ENCODE measurements at regions not wholly inside any gene's neighbourhood (a gene's known extent, or its start where the extent isn't known, plus 50 kb on each side); places are given as distances from the start of the nearest gene placed in this dataset.

DNA sequence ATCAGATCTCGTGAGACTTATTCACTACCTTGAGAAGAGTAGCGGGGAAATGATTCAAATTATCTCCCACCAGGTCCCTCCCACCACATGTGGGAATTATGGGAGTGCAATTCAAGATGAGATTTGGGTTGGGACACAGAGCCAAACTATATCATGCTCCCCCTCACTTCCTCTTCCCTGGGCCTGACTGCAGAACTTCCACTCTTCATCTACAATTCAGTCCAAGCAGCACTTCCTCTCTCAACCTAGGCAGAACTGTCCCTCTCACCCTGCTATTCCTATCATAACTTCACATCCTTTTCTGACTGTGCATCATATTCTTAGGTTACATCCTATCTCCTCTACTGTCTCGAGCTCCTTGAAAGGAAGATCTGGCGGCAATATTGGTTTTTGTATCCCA, 184.0 kb upstream of the HDDC2 start:
- TF ChIP-seq, protein P1, sequence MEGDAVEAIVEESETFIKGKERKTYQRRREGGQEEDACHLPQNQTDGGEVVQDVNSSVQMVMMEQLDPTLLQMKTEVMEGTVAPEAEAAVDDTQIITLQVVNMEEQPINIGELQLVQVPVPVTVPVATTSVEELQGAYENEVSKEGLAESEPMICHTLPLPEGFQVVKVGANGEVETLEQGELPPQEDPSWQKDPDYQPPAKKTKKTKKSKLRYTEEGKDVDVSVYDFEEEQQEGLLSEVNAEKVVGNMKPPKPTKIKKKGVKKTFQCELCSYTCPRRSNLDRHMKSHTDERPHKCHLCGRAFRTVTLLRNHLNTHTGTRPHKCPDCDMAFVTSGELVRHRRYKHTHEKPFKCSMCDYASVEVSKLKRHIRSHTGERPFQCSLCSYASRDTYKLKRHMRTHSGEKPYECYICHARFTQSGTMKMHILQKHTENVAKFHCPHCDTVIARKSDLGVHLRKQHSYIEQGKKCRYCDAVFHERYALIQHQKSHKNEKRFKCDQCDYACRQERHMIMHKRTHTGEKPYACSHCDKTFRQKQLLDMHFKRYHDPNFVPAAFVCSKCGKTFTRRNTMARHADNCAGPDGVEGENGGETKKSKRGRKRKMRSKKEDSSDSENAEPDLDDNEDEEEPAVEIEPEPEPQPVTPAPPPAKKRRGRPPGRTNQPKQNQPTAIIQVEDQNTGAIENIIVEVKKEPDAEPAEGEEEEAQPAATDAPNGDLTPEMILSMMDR (conservative IDR thresholded peaks at IDR 0.05; ENCODE audit: low read length), result no peak
- no peak for TF ChIP-seq EZH2phosphoT487 (IDR thresholded peaks at IDR 0.05; ENCODE audit: borderline replicate concordance)

Measured in Loucy (cell line).